OCI-M1 (cell line): ENCODE measurements at regions not wholly inside any gene's neighbourhood (a gene's known extent, or its start where the extent isn't known, plus 50 kb on each side); places are given as distances from the start of the nearest gene placed in this dataset.
"Not testable (repeated sequence)": the region's sequence is repeated elsewhere in the genome, so short reads cannot be mapped to it uniquely, and the experiment has no call there.

Experiments
- DNase-seq: peaks from one replicate; lab custom pipeline; 2025; lab: John Stamatoyannopoulos, UW

DNA sequence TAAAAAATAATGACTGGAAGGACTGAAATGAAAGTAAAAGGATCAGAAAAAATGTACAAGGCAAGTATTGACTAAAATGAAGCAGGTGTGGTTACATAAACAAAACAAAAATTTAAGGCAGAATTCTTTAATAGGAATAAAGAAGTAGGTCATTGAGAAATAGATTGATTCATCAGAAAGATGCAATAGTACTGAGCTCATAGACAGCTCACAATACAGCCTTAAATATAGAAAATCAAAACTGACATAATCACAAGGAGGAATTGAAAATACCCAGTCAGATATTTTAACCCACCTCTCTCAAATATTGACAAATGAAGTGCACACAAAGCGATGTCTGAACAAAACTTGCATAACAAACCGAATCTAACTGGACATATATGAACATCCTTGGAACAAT, 366.8 kb upstream of the DPYD start:
- no peak for DNase-seq

DNA sequence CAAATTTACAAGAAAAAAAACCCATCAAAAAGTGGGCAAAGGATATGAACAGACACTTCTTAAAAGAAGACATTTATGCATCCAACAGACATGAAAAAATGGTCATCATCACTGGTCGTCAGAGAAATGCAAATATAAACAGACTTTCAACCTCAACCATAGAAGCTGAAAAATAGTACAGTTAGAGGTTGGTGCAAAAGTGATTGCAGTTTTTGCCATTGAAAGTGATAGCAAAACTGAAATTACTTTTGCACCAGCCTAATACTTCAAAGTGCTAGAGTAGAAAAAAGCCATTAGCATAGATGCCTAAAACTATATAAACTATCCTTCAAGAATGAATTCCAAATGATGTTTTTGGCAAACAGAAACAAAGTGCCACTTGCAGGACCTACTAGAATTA, 365.8 kb upstream of the DPYD start:
- DNase-seq = no peak

DNA sequence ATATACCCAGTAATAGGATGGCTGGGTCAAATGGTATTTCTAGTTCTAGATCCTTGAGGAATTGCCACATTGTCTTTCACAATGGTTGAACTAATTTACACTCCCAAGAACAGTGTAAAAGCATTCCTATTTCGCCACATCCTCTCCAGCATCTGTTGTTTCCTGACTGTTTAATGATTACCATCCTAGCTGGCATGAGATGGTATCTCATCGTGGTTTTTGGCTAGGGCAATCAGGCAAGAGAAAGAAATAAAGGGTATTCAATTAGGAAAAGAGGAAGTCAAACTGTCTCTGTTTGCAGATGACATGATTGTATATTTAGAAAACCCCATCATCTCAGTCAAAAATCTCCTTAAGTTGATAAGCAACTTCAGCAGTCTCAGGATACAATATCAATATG, 364.5 kb upstream of the DPYD start:
- DNase-seq = not testable (repeated sequence)

DNA sequence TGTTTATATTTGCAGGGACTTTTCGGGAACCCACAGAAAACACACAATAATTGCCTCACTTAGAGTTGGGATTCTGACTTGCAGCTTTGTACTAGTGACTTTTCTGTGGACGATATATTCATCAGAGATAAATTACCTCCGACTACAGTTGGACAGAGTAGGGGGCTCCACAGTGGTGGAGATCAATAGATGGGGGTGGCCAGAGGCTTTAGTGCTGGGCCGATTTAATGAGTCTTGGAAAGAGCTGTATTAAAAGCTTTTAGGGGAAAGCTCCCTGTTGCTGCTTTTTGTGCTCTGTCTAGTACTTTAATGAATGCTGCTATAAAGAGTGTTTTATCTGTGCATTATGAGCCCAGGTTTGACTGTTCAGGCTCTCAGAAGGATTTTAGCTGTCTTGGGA, 359.2 kb upstream of the DPYD start:
- no peak for DNase-seq

DNA sequence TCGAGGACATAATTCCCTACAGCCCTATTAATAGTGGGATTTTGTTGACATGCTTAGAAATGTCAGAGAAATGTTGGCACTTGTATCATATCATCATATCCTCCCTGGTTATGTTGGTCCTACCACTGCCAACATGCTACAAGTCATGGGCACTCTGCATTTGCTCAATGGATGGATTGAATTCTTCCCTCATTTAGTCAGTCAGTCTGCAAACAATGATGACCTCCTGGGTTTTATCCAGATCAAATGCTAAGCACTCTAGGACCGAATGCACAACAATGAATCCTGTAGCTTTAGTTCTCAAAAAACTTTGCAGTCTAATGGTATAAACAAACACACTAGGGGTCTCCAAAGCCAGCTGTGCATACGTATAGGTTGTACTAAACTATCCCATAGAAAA, 357.2 kb upstream of the DPYD start:
- no peak for DNase-seq

DNA sequence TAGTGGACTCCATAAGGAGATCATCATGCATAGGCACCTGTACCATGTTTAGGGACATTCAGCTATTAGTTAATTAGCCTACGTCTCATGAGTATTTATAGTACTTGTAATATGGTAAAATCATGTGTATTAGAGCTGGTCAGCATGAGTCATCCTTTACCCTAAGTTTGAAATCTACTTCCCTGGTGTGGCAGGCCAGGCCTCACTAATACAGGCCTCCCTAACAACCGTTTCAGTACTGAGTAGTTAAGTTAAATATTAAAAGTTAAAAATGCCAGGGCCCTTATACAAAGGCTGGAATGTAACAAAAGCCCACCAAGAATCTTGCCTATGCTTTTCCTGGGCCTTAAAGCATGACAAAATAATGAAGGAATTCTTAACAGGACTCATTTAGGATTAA, 356.3 kb upstream of the DPYD start:
- DNase-seq = no peak

DNA sequence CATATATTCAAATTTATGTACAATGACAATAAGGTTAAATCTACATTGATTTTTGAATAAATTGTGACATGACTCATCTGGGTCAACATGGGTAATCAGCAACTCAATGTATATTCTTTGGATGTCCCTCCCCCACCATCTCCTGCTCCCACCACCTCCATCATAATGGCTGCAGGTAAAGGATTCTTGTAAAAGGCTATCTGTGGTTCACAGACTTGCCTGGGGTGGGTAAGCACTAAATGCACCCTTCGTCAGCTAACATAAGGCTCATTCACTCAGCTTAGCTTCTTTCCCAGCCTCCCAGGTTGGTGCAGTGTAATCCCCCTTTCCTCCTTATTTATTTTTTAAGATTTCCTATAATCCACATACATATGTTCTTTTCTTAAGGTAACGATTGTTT, 355.7 kb upstream of the DPYD start:
- DNase-seq = no peak

DNA sequence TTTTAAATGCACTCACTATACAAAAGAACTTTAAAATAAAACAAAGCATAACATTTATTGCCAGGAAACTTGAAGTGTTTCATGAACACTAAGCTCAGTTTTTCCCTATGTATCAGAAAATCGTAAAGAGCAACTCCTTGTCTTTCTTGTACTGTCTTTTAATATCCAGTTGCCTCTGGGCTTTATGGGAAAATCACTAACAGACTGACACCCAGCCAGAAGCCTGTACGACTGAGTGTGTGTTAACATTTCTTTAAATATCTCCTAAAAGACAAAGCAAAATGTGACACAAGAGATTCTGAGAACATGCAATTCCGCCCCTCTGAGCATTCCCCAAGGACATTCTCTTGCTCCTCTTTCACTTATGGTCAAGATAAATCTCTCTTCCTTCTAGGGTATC, 347.5 kb upstream of the DPYD start:
- no peak for DNase-seq

DNA sequence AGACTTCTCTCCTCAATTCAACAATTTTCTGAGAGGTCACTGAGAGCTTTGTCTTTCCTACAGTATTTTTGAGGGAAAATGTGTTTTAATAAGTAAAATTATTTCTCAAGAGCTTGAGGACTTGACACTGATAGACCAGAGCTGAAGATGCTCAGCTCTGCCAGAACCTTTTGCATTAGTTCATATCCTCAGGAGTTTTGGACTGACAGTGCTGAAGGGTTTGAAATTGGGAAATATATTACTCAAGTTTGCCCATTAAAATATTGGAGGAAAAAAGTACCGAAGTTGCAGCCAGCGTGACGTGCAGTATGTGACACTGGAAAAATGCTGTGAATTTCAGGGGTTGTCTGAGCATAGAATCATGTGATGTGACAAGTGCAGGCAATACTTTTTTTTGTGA, 346.6 kb upstream of the DPYD start:
- DNase-seq = no peak

DNA sequence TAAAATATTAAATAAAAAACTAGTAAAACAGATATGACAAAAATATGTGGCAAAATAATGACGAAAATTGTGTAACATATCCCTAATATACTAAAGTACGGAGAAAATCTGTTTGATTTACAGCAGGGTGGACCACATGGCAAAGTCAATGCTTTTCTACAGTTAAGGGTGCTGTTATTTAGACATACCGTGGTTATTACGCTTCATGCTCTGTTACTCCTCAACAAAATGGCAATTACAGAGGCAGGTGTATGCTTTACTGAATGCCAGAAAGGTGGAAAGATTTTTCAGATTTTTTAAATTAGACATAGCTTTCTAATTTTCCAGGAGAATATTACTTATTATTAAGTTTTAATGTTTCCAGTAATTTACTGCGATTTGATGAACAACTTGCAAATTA, 343.9 kb upstream of the DPYD start:
- no peak for DNase-seq

DNA sequence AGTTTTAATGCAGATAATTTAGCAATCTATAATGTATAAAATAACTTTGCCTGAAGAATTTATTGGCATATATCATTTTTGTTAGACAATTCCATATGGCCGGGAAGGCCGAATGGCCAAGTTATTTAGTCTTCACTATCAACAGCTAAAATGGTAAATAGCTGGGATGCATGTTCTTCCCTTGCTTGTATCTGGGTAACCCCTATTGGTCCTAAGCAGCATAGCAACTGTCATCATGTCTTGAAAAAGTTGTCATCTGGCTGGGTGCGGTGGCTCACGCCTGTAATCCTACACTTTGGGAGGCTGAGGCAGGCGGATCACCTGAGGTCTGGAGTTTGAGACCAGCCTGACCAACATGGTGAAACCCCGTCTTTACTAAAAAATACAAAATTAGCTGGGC, 340.0 kb upstream of the DPYD start:
- DNase-seq = no peak

DNA sequence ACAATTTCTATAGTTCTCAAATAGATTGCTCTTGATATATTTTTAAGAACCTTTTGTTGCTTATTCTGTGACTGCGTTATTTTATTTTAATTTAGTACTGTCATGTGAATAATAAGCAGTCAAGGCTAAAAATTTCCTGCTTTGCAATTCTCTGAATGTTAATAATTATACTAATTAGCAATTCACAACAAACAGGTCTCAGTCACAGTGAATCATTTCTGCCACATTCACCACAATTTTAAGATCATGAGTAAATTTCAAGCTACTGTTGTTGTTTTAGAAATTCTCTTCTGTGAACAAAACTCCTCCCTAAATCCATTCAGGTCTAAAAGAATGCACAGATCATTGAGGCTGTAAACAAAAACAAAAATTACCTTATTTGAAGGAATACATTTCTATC, 339.6 kb upstream of the DPYD start:
- no peak for DNase-seq

DNA sequence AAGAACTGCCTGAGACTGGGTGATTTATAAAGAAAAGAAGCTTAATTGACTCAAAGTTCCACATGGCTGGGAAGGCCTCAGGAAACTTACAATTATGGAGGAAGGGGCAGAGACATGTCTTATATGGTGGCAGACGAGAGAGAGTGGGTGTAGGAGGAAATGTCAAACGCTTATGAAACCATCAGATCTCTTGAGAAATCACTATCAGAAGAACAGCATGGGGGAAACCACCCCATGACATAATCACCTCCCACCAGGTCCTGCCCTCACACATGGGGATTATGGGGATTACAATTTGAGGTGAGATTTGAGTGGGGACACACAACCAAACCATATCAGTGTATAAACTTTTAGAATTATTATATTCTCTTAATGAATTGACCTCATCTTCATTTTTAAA, 335.9 kb upstream of the DPYD start:
- no peak for DNase-seq

DNA sequence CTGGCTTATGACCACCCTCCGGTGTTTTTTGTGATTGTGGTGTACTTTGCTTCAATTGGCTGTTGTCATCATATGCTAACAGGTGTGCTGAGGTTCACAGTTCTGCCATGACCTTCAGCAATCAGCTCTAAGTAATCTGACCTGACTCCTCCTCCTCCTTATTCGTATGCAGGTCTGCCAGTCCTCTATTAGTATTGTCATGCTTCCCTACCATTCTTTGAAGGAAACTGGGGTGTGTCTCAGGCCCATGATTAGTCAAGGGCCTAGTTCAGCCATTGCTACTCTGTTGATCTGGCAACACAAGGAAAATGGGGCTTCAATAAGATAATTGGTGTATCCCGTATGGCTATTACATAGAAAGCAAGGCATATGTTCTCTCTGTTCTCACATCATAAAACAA, 332.3 kb upstream of the DPYD start:
- DNase-seq = no peak

DNA sequence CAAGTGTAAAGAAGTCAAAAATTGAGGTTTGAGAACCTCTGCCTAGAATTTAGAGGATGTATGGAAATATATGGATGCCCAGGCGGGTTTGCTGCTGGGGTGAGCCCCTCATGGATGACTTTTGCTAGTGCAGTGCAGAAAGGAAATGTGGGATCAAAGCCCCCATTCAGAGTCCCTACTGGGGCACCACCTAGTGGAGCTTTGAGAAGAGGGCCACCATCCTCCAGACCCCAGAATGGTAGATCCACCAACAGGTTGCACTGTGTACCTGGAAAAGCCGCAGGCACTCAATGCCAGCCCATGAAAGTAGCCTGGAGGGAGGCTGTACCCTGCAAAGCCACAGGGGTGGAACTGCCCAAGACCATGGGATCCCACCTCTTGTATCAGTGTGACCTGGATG, 330.7 kb upstream of the DPYD start:
- DNase-seq = no peak

DNA sequence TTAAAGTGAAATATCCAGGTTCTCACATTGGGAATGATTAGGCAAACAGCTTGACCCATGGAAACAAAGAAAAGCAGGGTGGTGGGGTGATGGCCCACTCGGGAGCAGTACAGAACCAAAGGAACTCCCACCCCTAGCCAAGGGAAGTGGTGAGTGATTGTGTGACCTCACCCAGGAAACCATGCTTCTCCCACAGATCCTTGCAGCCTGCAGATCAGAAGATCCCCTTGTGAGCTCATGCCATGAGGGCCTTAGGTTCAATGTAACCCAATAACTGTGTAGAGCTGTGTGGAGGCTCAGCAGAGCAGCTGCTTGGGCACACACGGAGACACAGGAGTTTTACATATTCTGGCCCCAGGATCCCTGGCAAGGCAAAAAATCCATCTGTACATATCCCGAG, 311.8 kb upstream of the DPYD start:
- DNase-seq = no peak

DNA sequence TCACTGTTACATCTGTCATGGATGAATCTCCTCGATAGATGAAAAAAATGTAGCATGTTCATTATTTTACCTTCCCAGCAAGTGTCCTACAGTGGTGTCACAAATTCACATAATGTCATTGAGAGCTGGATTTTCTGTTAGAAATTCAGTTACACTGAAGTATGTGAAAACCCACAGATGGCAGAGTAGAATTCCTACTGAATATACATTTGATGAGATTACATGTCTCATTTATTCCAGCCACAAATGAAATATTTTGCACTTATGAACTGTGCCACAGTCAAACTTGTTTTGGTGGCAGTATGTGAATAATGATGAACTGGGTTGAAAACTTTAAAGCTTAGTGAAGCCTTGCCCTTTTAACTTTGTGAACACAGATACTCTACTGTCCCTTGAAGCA, 301.9 kb upstream of the DPYD start:
- DNase-seq = no peak

DNA sequence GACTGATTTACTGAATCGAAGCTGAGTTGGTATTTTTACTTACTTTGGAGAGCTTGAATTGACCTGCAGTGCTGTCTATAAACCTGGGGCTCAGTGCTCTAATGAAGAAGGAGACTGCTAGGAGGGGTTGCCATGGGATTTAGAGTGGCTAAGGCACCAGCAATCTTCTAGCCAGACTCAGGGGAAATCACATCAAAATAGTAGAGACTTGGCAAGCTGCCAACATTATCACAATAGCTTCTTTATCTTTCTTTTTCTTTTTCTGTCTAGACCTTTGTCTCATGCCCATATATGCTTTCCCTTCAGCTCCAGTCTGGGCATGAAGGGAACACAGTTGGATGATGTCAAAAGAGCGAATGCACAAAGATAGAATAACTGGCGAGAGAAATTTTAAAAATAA, 301.1 kb upstream of the DPYD start:
- DNase-seq = peak; percentile 8

DNA sequence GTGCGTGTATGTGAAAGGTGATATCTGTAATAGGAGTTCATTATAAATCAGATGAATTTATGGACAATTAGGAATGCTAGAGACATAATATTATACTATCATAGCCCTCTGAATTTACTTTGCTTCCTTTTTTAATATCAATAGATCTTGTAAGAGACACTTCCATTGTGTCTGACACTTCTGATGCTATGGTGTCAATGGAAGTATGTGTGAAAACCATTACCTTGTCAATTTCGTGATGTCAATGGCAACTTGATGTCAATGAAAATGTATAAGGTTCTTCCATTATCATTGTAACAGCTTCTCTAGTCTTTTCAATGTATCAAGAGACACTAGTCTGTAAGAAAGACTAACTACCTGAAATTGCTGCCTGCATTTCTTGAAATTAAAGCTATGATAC, 296.8 kb upstream of the DPYD start:
- no peak for DNase-seq

DNA sequence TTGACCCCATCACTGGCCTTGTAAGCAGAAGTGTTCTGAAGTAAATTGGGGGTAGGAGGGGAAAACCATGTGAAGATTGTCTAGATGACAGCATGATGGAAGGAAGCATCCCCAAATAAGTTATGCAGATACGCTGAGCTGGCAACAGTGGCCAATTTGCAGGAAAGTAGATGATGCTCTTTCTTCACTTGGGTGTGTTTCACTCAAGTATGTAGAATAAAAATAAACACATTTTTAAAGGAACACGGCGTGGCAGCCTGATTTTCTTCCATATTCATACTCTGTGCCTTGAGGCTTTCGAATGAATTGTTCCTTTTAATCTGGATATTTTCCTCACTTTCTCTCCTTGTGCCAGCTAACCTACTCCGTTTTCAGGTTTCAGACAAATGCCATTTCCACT, 295.5 kb upstream of the DPYD start:
- no peak for DNase-seq

DNA sequence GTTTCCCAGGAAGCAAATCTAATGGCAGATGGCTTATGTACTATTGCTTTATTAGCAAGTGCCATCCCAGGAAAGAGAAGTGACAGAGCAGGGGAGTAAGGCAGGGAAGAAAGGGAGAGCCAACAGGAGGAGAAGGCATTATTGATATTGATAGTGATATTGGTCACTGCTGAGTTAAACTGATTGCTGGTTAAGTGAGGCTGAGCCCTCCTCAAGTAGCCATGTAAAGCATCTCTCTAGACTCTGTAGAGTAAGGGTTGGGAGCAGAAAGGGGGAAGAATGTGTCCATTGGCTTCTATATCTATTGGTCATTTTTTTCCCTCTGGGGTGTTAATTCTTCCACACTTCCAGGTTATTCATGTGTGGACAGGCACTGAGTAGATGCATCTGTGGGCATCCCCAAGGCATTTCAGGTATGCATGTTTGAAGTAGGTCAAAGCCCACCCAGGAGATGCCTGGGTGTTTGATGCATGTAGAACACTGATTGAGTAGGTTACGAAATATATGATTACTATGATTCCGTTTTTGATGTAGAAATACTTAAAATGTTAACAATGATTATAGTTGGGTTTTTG, 290.5 kb upstream of the DPYD start:
- DNase-seq = no peak

DNA sequence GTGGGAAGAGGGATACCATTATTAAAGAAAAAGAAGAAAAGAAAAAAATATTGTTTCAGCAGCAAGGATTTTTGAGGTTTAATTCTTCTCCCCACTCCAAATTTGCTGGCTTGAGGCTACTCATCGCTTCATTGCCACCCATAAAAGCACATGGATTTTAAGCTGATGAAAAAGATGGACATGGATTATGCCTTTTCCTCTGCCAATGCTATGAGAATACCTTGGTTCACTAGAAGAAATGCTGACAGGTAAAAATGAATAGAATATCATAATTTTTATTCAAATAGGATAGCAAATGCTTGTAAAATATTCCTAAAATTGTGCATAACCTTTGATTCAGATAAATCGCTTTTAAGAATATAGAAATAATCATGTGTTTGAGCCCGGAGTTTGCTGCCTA, 289.7 kb upstream of the DPYD start:
- no peak for DNase-seq

DNA sequence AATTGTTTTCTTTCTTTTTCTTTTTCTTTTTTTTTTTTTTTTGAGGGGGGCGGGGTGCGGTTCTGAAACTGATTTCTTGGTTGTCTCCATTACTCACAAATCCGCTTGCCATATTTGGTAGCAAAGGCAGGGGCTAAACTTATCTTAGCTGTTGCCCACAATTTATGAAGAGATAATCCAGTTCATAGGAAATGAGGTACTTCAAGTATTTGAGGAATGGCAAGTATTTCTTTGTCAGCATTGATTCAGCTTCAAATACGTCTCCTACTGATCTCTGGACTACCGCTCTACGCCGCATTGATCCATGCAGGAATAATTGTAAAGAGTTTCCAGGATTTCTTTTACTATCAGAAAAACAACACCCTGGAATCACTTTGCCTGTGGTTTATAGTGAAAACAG, 289.2 kb upstream of the DPYD start:
- no peak for DNase-seq

DNA sequence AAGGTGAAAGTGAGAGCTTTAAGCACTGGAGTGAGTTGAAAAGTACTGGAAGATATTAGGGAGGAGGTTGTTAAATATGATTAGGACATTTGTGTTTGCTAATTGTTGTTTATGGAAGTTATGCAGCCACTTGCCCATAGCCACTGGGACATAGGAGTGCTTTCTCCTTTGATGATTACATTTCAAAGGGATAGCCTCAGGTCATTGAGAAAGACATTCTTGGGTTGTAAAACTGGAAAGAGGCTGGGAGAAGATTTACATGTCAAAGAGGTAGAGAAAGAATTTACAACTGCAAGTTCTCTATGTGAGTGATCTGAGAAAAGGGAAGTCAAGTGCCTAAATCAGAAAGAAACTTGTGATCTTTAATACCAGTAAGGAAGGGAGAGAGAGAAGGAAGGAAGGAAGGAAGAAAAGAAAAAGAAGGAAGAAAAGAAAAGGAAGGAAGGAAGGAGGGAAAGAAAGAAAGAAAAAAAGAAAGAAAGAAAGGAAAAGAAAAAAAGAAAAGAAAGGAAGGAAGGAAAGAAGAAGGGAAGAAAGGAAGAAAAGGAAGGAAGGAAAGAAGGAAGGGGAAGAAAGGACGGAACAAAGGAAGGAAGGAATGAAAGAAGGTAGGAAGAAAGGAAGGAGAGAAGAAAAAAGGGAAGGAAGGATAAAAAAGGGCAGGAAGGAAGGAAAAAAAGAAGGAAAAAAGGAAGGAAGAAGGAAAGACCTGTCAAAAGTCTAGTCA, 284.6 kb upstream of the DPYD start:
- no peak for DNase-seq
